GM12801 (cell line): ENCODE measurements at regions not wholly inside any gene's neighbourhood (a gene's known extent, or its start where the extent isn't known, plus 50 kb on each side); places are given as distances from the start of the nearest gene placed in this dataset.

Experiments used
- TF ChIP-seq, protein P1 (sequence below): IDR thresholded peaks from one replicate; pipeline ENCODE4 v1.5.1; 2011; ENCODE audit warnings: control low read depth; ENCODE audit not compliant: insufficient read length; ENCODE audit errors: extremely low read depth

DNA sequence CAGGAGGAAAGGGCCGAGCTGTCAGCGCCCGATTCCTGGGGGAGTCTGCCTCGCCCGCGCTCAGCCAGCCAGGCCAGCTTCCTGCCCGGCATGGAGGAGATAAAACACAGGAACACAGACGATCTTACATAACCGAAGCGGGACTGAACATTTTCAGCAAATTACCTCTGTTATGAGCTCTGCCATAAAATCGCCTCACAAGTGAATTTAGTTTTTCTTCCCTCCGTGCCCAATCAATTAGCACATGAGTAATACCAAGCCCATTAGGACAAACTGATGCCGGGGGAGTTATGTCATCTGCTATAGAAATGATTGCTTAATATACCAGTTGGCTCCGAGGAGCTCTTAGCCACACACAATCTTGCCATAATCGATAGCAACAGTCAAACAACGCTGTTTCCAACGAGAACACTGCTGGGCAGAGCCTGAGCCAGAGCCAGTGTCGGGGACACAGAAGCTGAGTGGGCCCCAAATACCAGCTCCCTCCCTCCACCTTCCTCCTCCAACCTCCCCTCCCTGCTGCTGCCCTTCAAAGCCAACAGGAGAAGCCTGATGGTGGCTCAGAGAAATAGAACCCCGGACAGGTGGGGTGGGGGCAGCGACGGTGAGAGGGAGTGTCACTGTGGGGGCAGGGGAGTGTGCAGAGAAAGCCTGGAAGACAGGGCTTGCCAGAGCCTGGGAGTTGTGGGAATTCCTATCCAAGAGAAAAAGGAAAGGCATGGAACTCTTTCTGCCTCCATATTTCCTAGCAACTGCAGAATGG, 279.4 kb upstream of the TLE3 start:
- TF ChIP-seq, protein P1, sequence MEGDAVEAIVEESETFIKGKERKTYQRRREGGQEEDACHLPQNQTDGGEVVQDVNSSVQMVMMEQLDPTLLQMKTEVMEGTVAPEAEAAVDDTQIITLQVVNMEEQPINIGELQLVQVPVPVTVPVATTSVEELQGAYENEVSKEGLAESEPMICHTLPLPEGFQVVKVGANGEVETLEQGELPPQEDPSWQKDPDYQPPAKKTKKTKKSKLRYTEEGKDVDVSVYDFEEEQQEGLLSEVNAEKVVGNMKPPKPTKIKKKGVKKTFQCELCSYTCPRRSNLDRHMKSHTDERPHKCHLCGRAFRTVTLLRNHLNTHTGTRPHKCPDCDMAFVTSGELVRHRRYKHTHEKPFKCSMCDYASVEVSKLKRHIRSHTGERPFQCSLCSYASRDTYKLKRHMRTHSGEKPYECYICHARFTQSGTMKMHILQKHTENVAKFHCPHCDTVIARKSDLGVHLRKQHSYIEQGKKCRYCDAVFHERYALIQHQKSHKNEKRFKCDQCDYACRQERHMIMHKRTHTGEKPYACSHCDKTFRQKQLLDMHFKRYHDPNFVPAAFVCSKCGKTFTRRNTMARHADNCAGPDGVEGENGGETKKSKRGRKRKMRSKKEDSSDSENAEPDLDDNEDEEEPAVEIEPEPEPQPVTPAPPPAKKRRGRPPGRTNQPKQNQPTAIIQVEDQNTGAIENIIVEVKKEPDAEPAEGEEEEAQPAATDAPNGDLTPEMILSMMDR = no peak

DNA sequence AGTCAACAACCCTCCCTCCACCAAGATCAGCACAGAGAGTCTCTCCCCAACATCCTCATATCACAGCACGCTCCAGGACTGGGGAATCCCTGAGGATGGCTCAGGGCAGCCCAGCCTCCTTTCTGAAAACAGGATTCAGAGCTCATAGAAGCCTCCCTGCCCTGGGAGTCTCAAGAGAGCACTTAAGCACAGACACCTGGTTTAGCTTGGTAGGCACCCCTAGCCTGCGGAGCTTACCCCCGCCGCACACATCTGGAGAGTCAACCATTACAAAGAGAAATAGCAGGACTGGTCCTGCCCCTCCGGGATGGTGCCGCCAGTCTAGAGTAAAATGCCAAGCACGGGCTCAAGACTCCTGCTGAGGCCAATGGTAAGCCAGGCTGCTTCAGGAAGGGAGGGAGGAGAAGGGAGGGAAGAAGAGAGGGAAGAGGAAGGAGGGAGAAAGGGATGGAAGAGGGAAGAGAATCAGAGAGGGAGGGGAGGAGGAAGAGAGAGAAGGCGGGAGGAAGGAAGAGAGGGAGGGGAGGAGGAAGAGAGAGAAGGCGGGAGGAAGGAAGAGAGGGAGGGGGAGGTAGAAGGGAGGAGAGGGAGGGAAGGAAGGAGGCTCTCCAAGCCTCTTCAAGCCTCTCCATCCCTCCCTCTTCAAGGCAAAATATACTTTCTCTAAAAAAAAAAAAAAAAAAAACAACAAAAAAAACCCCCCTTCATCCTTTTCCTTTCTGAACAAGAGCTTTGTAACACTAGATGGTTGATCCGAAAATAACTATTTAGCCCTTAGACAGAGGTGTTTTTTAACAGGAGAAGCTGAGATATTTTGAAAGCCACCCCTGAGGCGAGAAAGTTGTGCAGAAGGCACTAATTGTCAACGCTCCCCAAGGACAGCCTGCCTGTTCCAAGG, 278.6 kb upstream of the TLE3 start:
- TF ChIP-seq, protein P1 = no peak

DNA sequence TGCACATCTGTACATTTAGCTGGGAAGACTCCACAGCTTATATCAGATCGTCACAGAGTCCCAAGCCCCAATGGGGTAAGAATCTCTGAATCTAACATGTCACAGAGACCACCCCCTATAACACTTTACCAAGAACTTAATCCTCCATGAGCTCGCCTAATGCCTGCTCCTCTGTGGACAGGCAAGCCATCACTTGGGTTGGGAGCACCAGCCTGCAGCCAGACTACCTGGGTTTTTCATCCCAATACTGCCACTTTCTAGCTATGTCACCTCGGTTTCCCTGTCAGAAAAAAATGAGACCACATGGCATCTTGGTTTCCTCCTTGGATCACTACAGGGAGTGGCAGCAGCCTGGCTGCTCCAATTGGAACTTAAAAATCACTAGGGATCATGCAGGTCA, 277.9 kb upstream of the TLE3 start:
- TF ChIP-seq, protein P1 = no peak

DNA sequence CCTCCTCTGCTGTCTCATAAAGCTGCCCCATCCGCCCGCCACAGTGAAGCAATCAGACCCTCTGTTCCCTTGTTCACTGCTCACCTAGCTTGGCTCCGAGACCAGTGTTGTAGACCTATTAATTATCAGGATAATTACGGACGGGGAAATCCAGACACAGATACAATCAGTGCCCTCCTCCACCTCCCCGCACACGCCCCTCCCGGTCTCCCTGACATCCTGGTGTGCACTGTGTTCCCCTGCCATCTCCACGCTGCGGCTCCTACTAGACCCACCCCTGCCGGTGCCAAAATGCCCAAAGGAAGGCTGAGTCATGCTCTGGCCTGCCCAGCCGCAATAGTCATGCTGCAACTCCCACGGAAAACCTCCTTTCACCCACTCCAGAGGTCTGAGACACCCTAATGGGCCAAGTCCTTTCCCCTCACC, 277.3 kb upstream of the TLE3 start:
- TF ChIP-seq, protein P1 = no peak

DNA sequence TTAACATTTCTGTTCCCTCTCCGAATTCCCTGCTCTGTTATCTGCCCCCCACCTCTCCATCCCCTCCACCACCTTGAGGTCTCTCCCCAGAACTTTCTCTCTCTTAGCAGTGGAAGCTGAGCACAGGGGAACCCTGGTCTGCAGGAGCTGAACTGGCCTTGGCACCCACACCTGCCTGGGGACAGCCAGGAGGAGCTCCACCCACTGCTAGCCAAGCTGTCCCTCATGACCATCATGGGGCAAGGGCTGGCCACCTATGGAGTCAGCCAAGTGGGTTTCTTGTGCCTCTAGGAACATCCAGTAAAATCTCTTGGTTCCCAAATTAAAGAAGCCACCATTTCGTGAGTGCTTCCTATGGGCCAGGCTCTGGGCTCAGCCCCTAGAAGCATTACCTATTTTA, 276.4 kb upstream of the TLE3 start:
- TF ChIP-seq, protein P1 = no peak

DNA sequence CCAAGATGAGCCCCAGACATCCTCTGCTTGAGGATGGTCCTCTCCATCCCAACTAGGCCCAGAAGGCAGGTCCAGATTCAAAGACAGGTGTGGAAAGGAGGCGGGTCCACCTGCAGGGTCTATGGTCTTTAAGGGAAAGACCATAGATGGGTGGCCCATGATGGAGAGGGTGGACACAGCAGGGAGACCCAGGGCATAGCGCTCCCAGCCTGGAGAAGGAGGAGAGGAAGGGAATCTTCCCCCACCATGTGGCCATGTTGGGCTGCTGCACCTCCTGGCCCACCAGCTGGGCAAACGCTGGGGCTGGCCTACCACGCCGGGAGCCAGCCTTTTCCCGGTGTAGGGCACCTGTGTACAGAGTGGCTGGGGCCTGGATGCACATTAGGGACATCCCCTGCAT, 265.2 kb upstream of the TLE3 start:
- TF ChIP-seq, protein P1 = no peak

DNA sequence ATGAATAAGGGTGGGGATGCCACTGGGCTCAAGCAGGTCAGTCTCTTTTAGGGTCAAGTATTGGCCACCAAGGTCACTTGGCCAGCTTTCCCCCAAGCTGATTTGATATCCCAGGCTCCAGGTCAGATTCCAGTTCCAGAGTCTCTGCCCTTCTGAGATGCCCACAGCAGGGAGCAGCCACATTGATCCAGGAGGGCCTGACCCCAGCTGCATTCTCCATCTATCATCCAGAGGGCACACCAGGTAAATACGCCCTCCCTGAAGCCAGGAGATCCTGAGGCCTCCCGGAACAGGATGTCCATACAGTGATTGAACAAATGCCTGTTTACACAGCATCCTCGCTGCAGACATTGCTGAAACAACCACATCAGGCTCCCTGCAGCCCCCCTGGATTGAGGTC, 264.6 kb upstream of the TLE3 start:
- TF ChIP-seq, protein P1 = no peak
